SU-DHL-6 (cell line): ENCODE measurements at regions not wholly inside any gene's neighbourhood (a gene's known extent, or its start where the extent isn't known, plus 50 kb on each side); places are given as distances from the start of the nearest gene placed in this dataset.

Experiments used
- CTCF ChIP-seq: fragments of 200-600 bp; sonication (generic); IDR thresholded peaks from one replicate; pipeline ENCODE4 v1.5.1; 2017; ENCODE audit warnings: antibody characterized with exemption, mild to moderate bottlenecking, low read length, moderate library complexity; ENCODE audit not compliant: insufficient read depth, poor library complexity, severe bottlenecking
- EZH2phosphoT487 ChIP-seq: fragments of 200-600 bp; sonication (generic), shearing (Covaris generic); conservative IDR thresholded peaks from 2 replicates; pipeline ENCODE4 v1.6.1; 2018; ENCODE audit warnings: mild to moderate bottlenecking, antibody characterized with exemption, low read length, moderate library complexity, mixed read lengths

GRCh38 chr5:62231576-62231975 is 74.4 kb upstream of the KIF2A start:
- TF ChIP-seq CTCF, result no peak
- TF ChIP-seq EZH2phosphoT487, result no peak
